Gastroesophageal sphincter (tissue), 3 donors: ENCODE measurements at regions not wholly inside any gene's neighbourhood (a gene's known extent, or its start where the extent isn't known, plus 50 kb on each side); places are given as distances from the start of the nearest gene placed in this dataset.

Experiments used
- EP300 ChIP-seq: sonication (generic); formaldehyde crosslinking; IDR thresholded peaks from one replicate; pipeline ENCODE4 v1.6.1; 2017; ENCODE audit warnings: antibody characterized with exemption, mild to moderate bottlenecking
- POLR2AphosphoS5 ChIP-seq: sonication (generic); formaldehyde crosslinking; IDR thresholded peaks from one replicate; pipeline ENCODE4 v1.6.1; 2017; ENCODE audit warnings: antibody characterized with exemption
- TF ChIP-seq, protein P1 (sequence below), 4 experiments: fragments of 200-600 bp in 2 of 4; fragments of 450-650 bp in 2 of 4; sonication (generic) in 1 of 4; IDR thresholded peaks; one replicate each; pipeline ENCODE4 v1.5.1; 2017 to 2019; ENCODE audit warnings: antibody characterized with exemption in 4 of 4, mild to moderate bottlenecking in 2 of 4, moderate library complexity in 2 of 4

DNA sequence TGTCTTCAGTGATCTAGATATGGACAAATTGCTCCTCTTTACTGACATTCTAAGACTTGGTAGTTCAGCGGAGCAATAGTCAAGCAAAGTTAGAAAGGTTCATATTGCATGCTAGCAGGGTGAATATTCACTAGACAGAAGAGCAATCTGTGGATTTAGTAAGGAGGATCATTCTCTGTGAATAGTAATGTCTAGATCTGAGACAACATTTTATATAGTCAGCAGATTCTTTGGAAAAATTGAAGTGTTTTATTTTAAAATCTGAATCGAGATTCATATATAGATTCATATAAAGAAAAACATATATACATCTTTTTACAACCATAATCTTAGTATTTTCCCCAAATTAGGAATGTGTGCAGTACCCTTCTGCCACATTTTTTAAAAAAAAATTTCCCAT is 274.5 kb upstream of the BRINP3 start:
- TF ChIP-seq, protein P1, sequence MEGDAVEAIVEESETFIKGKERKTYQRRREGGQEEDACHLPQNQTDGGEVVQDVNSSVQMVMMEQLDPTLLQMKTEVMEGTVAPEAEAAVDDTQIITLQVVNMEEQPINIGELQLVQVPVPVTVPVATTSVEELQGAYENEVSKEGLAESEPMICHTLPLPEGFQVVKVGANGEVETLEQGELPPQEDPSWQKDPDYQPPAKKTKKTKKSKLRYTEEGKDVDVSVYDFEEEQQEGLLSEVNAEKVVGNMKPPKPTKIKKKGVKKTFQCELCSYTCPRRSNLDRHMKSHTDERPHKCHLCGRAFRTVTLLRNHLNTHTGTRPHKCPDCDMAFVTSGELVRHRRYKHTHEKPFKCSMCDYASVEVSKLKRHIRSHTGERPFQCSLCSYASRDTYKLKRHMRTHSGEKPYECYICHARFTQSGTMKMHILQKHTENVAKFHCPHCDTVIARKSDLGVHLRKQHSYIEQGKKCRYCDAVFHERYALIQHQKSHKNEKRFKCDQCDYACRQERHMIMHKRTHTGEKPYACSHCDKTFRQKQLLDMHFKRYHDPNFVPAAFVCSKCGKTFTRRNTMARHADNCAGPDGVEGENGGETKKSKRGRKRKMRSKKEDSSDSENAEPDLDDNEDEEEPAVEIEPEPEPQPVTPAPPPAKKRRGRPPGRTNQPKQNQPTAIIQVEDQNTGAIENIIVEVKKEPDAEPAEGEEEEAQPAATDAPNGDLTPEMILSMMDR (IDR thresholded peaks at IDR 0.05): no peak
- no peak for TF ChIP-seq EP300
- TF ChIP-seq POLR2AphosphoS5: no peak
